Left ventricle myocardium inferior (tissue), 1 donor: ENCODE measurements at regions not wholly inside any gene's neighbourhood (a gene's known extent, or its start where the extent isn't known, plus 50 kb on each side); places are given as distances from the start of the nearest gene placed in this dataset.

Experiments
- DNase-seq: peaks from one replicate; pipeline ENCODE4 v3.0.0-alpha.2; 2020
- H3K27ac ChIP-seq: fragments of 200-600 bp; replicated peaks from 2 replicates; pipeline ENCODE4 v1.8.0; 2021
- H3K27me3 ChIP-seq: fragments of 200-600 bp; 2 replicates; pipeline ENCODE4 v1.8.0; 2021; ENCODE audit warnings: low read depth
- H3K36me3 ChIP-seq: fragments of 200-600 bp; 2 replicates; pipeline ENCODE4 v1.8.0; 2021
- H3K4me1 ChIP-seq: fragments of 200-600 bp; 2 replicates; pipeline ENCODE4 v1.8.0; 2021
- H3K4me3 ChIP-seq: fragments of 200-600 bp; 2 replicates; pipeline ENCODE4 v1.8.0; 2021; ENCODE audit warnings: mild to moderate bottlenecking, moderate library complexity
- H3K9me3 ChIP-seq: fragments of 200-600 bp; replicated peaks from 2 replicates; pipeline ENCODE4 v1.8.0; 2021
- intact Hi-C: fragments of 100-400 bp; cut with micrococcal nuclease; formaldehyde crosslinking; loops from one replicate; pipeline ENCODE4 v1.11.0; 2022
- TF ChIP-seq, protein P1 (sequence below): fragments of 200-600 bp; IDR thresholded peaks from 2 replicates; pipeline ENCODE4 v1.8.0; 2021; ENCODE audit warnings: antibody characterized with exemption, mild to moderate bottlenecking, borderline replicate concordance
- donor health status: DM: no; HTN: yes; CAD: no; lungs with severe emphysema.

DNA sequence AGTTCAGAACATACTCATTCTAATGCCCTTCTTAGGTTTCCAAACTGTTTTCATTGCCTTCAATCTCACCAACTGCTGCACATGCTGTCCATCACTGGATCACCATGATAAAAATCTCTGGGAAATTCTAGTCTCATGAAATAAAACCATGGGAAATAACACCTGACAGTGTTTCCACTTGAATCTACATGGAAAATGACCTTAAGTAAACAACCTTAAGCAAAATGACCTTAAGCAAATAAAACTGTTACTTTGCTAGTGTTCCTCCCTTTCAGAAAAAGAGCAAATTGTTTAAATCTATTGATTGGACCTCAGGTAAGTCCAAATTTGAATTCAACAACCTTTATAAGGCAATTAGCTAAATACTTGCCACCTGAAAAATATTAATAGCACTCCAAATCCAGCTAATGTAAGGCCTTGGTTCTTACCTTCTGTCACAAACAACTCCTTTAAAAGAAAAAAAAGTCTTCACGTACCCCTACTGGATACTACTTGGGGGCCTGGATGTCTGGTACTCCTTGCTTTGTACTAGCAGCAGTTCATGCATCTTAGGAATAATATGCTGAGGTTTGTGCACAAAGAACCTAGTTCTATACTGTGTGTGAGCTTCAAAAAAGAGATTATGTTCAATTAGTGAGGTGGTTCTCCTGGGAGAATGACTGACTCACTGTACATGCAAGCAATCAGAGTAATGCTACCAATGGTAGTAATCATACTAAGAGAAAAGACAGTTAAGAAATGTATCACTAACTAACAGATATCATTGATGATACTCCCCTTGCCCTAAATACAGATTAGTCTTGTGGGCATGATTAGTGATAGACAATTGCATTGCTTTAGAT is 630.4 kb downstream of the PSAT1 start:
- TF ChIP-seq, protein P1, sequence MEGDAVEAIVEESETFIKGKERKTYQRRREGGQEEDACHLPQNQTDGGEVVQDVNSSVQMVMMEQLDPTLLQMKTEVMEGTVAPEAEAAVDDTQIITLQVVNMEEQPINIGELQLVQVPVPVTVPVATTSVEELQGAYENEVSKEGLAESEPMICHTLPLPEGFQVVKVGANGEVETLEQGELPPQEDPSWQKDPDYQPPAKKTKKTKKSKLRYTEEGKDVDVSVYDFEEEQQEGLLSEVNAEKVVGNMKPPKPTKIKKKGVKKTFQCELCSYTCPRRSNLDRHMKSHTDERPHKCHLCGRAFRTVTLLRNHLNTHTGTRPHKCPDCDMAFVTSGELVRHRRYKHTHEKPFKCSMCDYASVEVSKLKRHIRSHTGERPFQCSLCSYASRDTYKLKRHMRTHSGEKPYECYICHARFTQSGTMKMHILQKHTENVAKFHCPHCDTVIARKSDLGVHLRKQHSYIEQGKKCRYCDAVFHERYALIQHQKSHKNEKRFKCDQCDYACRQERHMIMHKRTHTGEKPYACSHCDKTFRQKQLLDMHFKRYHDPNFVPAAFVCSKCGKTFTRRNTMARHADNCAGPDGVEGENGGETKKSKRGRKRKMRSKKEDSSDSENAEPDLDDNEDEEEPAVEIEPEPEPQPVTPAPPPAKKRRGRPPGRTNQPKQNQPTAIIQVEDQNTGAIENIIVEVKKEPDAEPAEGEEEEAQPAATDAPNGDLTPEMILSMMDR: no peak
- H3K4me3 ChIP-seq: no peak overlapping the region
- intact Hi-C loops: no loop called here
- no peaks in the 10 kb centered on the region for H3K27me3 ChIP-seq
- DNase-seq: no peak
- H3K4me1 ChIP-seq: no peaks in the 10 kb centered on the region
- no peak overlapping the region for H3K27ac ChIP-seq
- no peaks in the 10 kb centered on the region for H3K36me3 ChIP-seq
- H3K9me3 ChIP-seq: peaks cover 4% of the 10 kb centered on the region

- DNase-seq: no peak
- intact Hi-C loops: no loop called here
- TF ChIP-seq, protein P1: no peak
- Histone ChIP-seq H3K4me3 (no peak overlapping the region), H3K27ac (no peak overlapping the region), H3K9me3 (peaks cover 4% of the 10 kb centered on the region), H3K36me3 (no peaks in the 10 kb centered on the region), H3K4me1 (no peaks in the 10 kb centered on the region), H3K27me3 (no peaks in the 10 kb centered on the region)
These were observed 631.9 kb downstream of the PSAT1 start for GRCh38 chr9:78928625-78929405.

DNA sequence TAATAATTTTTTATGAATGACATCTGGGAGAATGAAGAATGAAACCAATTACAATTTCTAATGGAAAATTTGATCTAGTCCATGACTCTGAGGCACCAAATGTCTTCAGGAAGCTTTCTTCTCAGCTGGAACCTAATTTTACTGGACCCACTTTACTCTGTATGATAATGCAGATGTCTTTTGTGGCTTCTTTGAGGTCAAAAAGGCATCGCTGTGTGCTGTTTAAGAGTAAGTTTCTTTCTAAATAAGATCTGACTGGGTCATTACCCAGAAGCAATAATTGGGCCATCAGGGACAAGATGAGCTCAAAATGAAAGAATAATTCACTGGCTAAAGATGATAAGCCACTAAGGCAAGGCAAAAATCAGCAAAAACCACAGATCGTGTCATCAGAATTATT is 633.4 kb downstream of the PSAT1 start:
- no peaks in the 10 kb centered on the region for H3K4me1 ChIP-seq
- H3K36me3 ChIP-seq: no peaks in the 10 kb centered on the region
- no peak overlapping the region for H3K27ac ChIP-seq
- intact Hi-C loops: no loop called here
- H3K27me3 ChIP-seq: no peaks in the 10 kb centered on the region
- peaks cover 4% of the 10 kb centered on the region for H3K9me3 ChIP-seq
- H3K4me3 ChIP-seq: no peak overlapping the region
- no peak for DNase-seq
- TF ChIP-seq, protein P1: no peak

DNA sequence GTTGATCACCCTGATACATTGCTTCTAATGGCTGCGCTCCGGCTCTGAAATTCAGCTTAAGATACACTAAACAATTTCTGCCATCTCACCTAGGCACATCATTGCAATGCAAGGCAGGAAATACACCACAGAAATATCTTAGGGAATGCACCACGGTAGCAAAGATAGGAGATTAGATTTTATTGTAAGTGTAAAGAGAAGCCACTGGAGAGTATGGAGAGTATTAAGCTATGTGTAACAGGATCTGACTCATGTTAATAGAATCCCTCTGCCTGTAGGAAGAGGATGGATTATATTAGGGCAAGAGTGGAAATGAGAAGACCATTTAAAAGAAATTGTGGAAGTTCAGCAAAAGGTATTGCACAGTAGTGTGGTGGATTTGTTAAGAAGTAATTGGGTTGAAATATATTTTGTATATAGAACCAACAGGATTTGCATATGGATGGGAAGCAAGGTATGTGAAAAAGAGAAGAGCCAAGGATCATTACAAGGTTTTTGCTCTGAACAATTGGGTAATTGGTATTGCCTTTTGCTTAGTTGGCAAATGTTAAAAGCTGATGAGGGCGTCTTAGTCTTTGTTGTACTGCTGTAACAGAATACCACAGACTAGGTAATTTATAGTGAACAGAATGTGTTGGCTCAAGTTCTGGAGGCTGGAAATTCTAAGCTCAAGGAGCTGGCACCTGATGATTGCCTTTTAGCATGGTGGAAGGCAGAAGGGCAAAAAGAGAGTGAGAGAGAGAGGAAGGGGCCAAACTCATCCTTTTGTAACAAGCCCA is 636.1 kb downstream of the PSAT1 start:
- no peak overlapping the region for H3K4me3 ChIP-seq
- H3K27ac ChIP-seq: no peak overlapping the region
- intact Hi-C loops: no loop called here

DNA sequence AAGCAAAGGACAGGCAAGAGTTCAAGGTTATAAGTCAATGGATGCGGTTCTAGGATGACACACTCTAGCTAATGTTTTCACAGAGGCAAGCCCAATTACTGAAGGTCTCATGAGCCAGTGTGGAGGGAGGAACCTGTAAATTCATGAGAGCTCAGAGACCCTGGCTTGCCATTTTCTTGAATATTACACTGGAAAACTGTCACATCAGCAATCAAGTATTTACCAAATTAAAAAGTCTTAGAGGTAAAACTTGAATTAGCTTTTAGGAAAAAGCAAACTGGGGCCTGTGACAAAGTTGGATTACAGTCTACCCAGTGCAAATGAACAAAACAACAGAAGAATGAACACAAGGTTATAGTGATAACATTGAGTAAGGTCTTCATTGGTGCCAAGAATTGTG is 636.9 kb upstream of the TLE4 start:
- DNase-seq: no peak
- no peak overlapping the region for H3K27ac ChIP-seq
- no peaks in the 10 kb centered on the region for H3K4me1 ChIP-seq
- no peak overlapping the region for H3K4me3 ChIP-seq
- TF ChIP-seq, protein P1: no peak
- H3K36me3 ChIP-seq: no peaks in the 10 kb centered on the region
- peaks cover 4% of the 10 kb centered on the region for H3K9me3 ChIP-seq
- intact Hi-C loops: no loop called here
- no peaks in the 10 kb centered on the region for H3K27me3 ChIP-seq

More for the DNA sequence above, 636.1 kb downstream of the PSAT1 start:
- H3K27me3 ChIP-seq: no peaks in the 10 kb centered on the region
- no peak for DNase-seq
- H3K4me1 ChIP-seq: no peaks in the 10 kb centered on the region
- no peaks in the 10 kb centered on the region for H3K36me3 ChIP-seq
- H3K9me3 ChIP-seq: peaks cover 4% of the 10 kb centered on the region
- TF ChIP-seq, protein P1: no peak
